ENCODE measurements at regions not wholly inside any gene's neighbourhood (a gene's known extent, or its start where the extent isn't known, plus 50 kb on each side); places are given as distances from the start of the nearest gene placed in this dataset.

- no peak overlapping the region for H3K4me3 ChIP-seq (ENCODE audit: control insufficient read depth, low read depth, low read length)
- no peak for TF ChIP-seq CTCF (conservative IDR thresholded peaks at IDR 0.05; ENCODE audit: control insufficient read depth, insufficient read depth, low read depth, low read length)
- DNase-seq (ENCODE audit: low read depth): no peak
These were observed 211.4 kb downstream of the TTC32 start for GRCh38 chr2:19690429-19690828.

GRCh38 chr2:19689646-19690168 is 212.1 kb downstream of the TTC32 start:
- DNase-seq (ENCODE audit: low read depth): no peak
- TF ChIP-seq CTCF (conservative IDR thresholded peaks at IDR 0.05; ENCODE audit: control insufficient read depth, insufficient read depth, low read depth, low read length): no peak
- no peak overlapping the region for H3K4me3 ChIP-seq (ENCODE audit: control insufficient read depth, low read depth, low read length)

GRCh38 chr2:19688059-19688458 is 213.7 kb downstream of the TTC32 start:
- no peak for TF ChIP-seq CTCF (conservative IDR thresholded peaks at IDR 0.05; ENCODE audit: control insufficient read depth, insufficient read depth, low read depth, low read length)
- DNase-seq (ENCODE audit: low read depth): no peak
- H3K4me3 ChIP-seq (ENCODE audit: control insufficient read depth, low read depth, low read length): no peak overlapping the region

GRCh38 chr2:19687017-19687659 is 214.6 kb downstream of the TTC32 start:
- no peak for TF ChIP-seq CTCF (conservative IDR thresholded peaks at IDR 0.05; ENCODE audit: control insufficient read depth, insufficient read depth, low read depth, low read length)
- no peak overlapping the region for H3K4me3 ChIP-seq (ENCODE audit: control insufficient read depth, low read depth, low read length)
- no peak for DNase-seq (ENCODE audit: low read depth)

GRCh38 chr2:19686439-19686838 is 215.3 kb downstream of the TTC32 start:
- TF ChIP-seq CTCF (conservative IDR thresholded peaks at IDR 0.05; ENCODE audit: control insufficient read depth, insufficient read depth, low read depth, low read length): no peak

GRCh38 chr2:19685731-19686130 is 216.1 kb downstream of the TTC32 start:
- H3K4me3 ChIP-seq (ENCODE audit: control insufficient read depth, low read depth, low read length): no peak overlapping the region
- TF ChIP-seq CTCF (conservative IDR thresholded peaks at IDR 0.05; ENCODE audit: control insufficient read depth, insufficient read depth, low read depth, low read length): no peak
- DNase-seq (ENCODE audit: low read depth): peak; percentile 17

More at GRCh38 chr2:19686439-19686838, 215.3 kb downstream of the TTC32 start:
- no peak for DNase-seq (ENCODE audit: low read depth)
- H3K4me3 ChIP-seq (ENCODE audit: control insufficient read depth, low read depth, low read length): no peak overlapping the region
